ENCODE measurements at regions not wholly inside any gene's neighbourhood (a gene's known extent, or its start where the extent isn't known, plus 50 kb on each side); places are given as distances from the start of the nearest gene placed in this dataset.

- H3K79me2 ChIP-seq (ENCODE audit: control insufficient read depth, insufficient read depth, low read length), result no peaks in the 10 kb centered on the region
- H3K4me1 ChIP-seq (ENCODE audit: control insufficient read depth, extremely low read depth, insufficient read depth, low read length), result peaks cover 11% of the 10 kb centered on the region
- no peaks in the 10 kb centered on the region for H3K27me3 ChIP-seq (ENCODE audit: control insufficient read depth, extremely low read depth, insufficient read depth, low read length)
- TF ChIP-seq EZH2 (IDR thresholded peaks at IDR 0.05; ENCODE audit: low read length), result no peak
- no peak for TF ChIP-seq CTCF (optimal IDR thresholded peaks at IDR 0.05 in 1 of 3, IDR thresholded peaks at IDR 0.05 in 1 of 3, conservative IDR thresholded peaks at IDR 0.05 in 1 of 3; ENCODE audit: extremely low read depth in 1 of 3, insufficient read depth in 2 of 3, low read length in 3 of 3)
- H3K4me2 ChIP-seq (ENCODE audit: control insufficient read depth, extremely low read depth, insufficient read depth, low read depth, low read length), result no peak overlapping the region
- DNase-seq (ENCODE audit: low read depth, low spot score), result no peak
- no peaks in the 10 kb centered on the region for H3K9me3 ChIP-seq (ENCODE audit: control insufficient read depth, low read depth, low read length)
- dilution Hi-C loops (cut with MboI; ENCODE audit: extremely low pct_ligation_motif_present, low sequenced_read_pairs), result no loop called here
- H3K27ac ChIP-seq (ENCODE audit: control insufficient read depth, insufficient read depth, low read length), result no peak overlapping the region
- H2AFZ ChIP-seq (ENCODE audit: control insufficient read depth, low read length), result no peak overlapping the region
- H4K20me1 ChIP-seq (ENCODE audit: control insufficient read depth, extremely low read depth, insufficient read depth, low read length), result no peaks in the 10 kb centered on the region
- no peak overlapping the region for H3K9ac ChIP-seq (ENCODE audit: control insufficient read depth, extremely low read depth, insufficient read depth, low read length)
- H3K36me3 ChIP-seq (ENCODE audit: control insufficient read depth in 2 of 2, extremely low read depth in 1 of 2, insufficient read depth in 2 of 2, low read length in 2 of 2), result no peaks in the 10 kb centered on the region
- FAIRE-seq, result peak; percentile 5
- no peaks in the 10 kb centered on the region for H3K9me1 ChIP-seq (ENCODE audit: control insufficient read depth, extremely low read depth, insufficient read depth, low read length)
- no peak overlapping the region for H3K4me3 ChIP-seq (ENCODE audit: control insufficient read depth in 2 of 3, extremely low read depth in 1 of 3, insufficient read depth in 2 of 3, low read depth in 1 of 3, low read length in 3 of 3)
These were observed 118.5 kb upstream of the COL5A2 start for GRCh38 chr2:189298038-189298437.

GRCh38 chr2:189298481-189298880, 118.9 kb upstream of the COL5A2 start:
- H3K79me2 ChIP-seq (ENCODE audit: control insufficient read depth, insufficient read depth, low read length), result no peaks in the 10 kb centered on the region
- DNase-seq (ENCODE audit: low read depth, low spot score), result no peak
- no peaks in the 10 kb centered on the region for H3K27me3 ChIP-seq (ENCODE audit: control insufficient read depth, extremely low read depth, insufficient read depth, low read length)
- dilution Hi-C loops (cut with MboI; ENCODE audit: extremely low pct_ligation_motif_present, low sequenced_read_pairs), result no loop called here
- H4K20me1 ChIP-seq (ENCODE audit: control insufficient read depth, extremely low read depth, insufficient read depth, low read length), result no peaks in the 10 kb centered on the region
- H3K27ac ChIP-seq (ENCODE audit: control insufficient read depth, insufficient read depth, low read length), result no peak overlapping the region
- peaks cover 11% of the 10 kb centered on the region for H3K4me1 ChIP-seq (ENCODE audit: control insufficient read depth, extremely low read depth, insufficient read depth, low read length)
- H2AFZ ChIP-seq (ENCODE audit: control insufficient read depth, low read length), result no peak overlapping the region
- TF ChIP-seq CTCF (optimal IDR thresholded peaks at IDR 0.05 in 1 of 3, IDR thresholded peaks at IDR 0.05 in 1 of 3, conservative IDR thresholded peaks at IDR 0.05 in 1 of 3; ENCODE audit: extremely low read depth in 1 of 3, insufficient read depth in 2 of 3, low read length in 3 of 3) (no peak), EZH2 (IDR thresholded peaks at IDR 0.05; ENCODE audit: low read length) (no peak)
- no peak overlapping the region for H3K9ac ChIP-seq (ENCODE audit: control insufficient read depth, extremely low read depth, insufficient read depth, low read length)
- no peaks in the 10 kb centered on the region for H3K9me1 ChIP-seq (ENCODE audit: control insufficient read depth, extremely low read depth, insufficient read depth, low read length)
- no peaks in the 10 kb centered on the region for H3K9me3 ChIP-seq (ENCODE audit: control insufficient read depth, low read depth, low read length)
- no peaks in the 10 kb centered on the region for H3K36me3 ChIP-seq (ENCODE audit: control insufficient read depth in 2 of 2, extremely low read depth in 1 of 2, insufficient read depth in 2 of 2, low read length in 2 of 2)
- no peak overlapping the region for H3K4me3 ChIP-seq (ENCODE audit: control insufficient read depth in 2 of 3, extremely low read depth in 1 of 3, insufficient read depth in 2 of 3, low read depth in 1 of 3, low read length in 3 of 3)
- no peak for FAIRE-seq
- no peak overlapping the region for H3K4me2 ChIP-seq (ENCODE audit: control insufficient read depth, extremely low read depth, insufficient read depth, low read depth, low read length)

All from keratinocyte (primary cell).